Keratinocyte (primary cell): ENCODE measurements at regions not wholly inside any gene's neighbourhood (a gene's known extent, or its start where the extent isn't known, plus 50 kb on each side); places are given as distances from the start of the nearest gene placed in this dataset.

Source experiments
- DNase-seq: peaks from one replicate; pipeline ENCODE4 v3.0.0-alpha.2; 2011; ENCODE audit warnings: low read depth, missing footprints, low spot score
- FAIRE-seq: peaks from 2 replicates; lab custom pipeline; 2011; peaks lifted over from hg19 to GRCh38; lab: Jason Lieb, UNC
- H2AFZ ChIP-seq: 2 replicates; pipeline ENCODE4 v1.6.0; 2012; ENCODE audit warnings: low read length, control low read depth, inconsistent platforms; ENCODE audit not compliant: control insufficient read depth
- H3K27ac ChIP-seq: 2 replicates; pipeline ENCODE4 v1.5.1; 2011; ENCODE audit warnings: low read length; ENCODE audit not compliant: control insufficient read depth, insufficient read depth
- H3K27me3 ChIP-seq: 3 replicates; pipeline ENCODE4 v1.6.0; 2011; ENCODE audit warnings: low read length; ENCODE audit not compliant: control insufficient read depth, insufficient read depth; ENCODE audit errors: extremely low read depth
- H3K36me3 ChIP-seq, 2 experiments: 2 replicates in 1 of 2; 3 replicates in 1 of 2; pipeline ENCODE4 v1.5.1; 2011; ENCODE audit warnings: low read length in 2 of 2, mild to moderate bottlenecking in 1 of 2; ENCODE audit not compliant: control insufficient read depth in 2 of 2, insufficient read depth in 2 of 2; ENCODE audit errors: extremely low read depth in 1 of 2
- H3K4me1 ChIP-seq: 3 replicates; pipeline ENCODE4 v1.5.1; 2011; ENCODE audit warnings: low read length; ENCODE audit not compliant: control insufficient read depth, insufficient read depth; ENCODE audit errors: extremely low read depth
- H3K4me2 ChIP-seq: 3 replicates; pipeline ENCODE4 v1.6.0; 2011; ENCODE audit warnings: low read depth, low read length; ENCODE audit not compliant: control insufficient read depth, insufficient read depth; ENCODE audit errors: extremely low read depth
- H3K4me3 ChIP-seq, 3 experiments: fragments of 200-600 bp in 1 of 3; sonication (generic) in 1 of 3; 2 replicates in 2 of 3; 3 replicates in 1 of 3; pipeline ENCODE4 v1.5.1; 2011 to 2016; ENCODE audit warnings: low read length in 3 of 3, mild to moderate bottlenecking in 3 of 3, control low read depth in 2 of 3, inconsistent platforms in 1 of 3, low read depth in 1 of 3, mixed read lengths in 1 of 3, mixed run types in 1 of 3, moderate library complexity in 1 of 3; ENCODE audit not compliant: control insufficient read depth in 2 of 3, insufficient read depth in 2 of 3; ENCODE audit errors: extremely low read depth in 1 of 3
- H3K79me2 ChIP-seq: 2 replicates; pipeline ENCODE4 v1.6.0; 2012; ENCODE audit warnings: low read length; ENCODE audit not compliant: control insufficient read depth, insufficient read depth
- H3K9ac ChIP-seq: 3 replicates; pipeline ENCODE4 v1.6.0; 2011; ENCODE audit warnings: low read length; ENCODE audit not compliant: control insufficient read depth, insufficient read depth; ENCODE audit errors: extremely low read depth
- H3K9me1 ChIP-seq: 3 replicates; pipeline ENCODE4 v1.6.0; 2011; ENCODE audit warnings: low read length; ENCODE audit not compliant: control insufficient read depth, insufficient read depth; ENCODE audit errors: extremely low read depth
- H3K9me3 ChIP-seq: 2 replicates; pipeline ENCODE4 v1.5.1; 2012; ENCODE audit warnings: low read depth, low read length; ENCODE audit not compliant: control insufficient read depth
- H4K20me1 ChIP-seq: 3 replicates; pipeline ENCODE4 v1.6.0; 2011; ENCODE audit warnings: low read length; ENCODE audit not compliant: control insufficient read depth, insufficient read depth; ENCODE audit errors: extremely low read depth
- EZH2 ChIP-seq: IDR thresholded peaks from one replicate; pipeline ENCODE4 v1.6.1; 2012; ENCODE audit warnings: inconsistent platforms, mild to moderate bottlenecking, low read length, moderate library complexity
- dilution Hi-C: fragments of 300-500 bp; cut with MboI; formaldehyde crosslinking; loops from one replicate; pipeline ENCODE4 v1.7.0; 2020; ENCODE audit warnings: low sequenced_read_pairs; ENCODE audit not compliant: extremely low pct_ligation_motif_present
- TF ChIP-seq, protein P1 (sequence below), 3 experiments: IDR thresholded peaks in 1 of 3; conservative IDR thresholded peaks in 1 of 3; optimal IDR thresholded peaks in 1 of 3; 2 replicates in 2 of 3; 3 replicates in 1 of 3; pipeline versions ENCODE3 to v1.5.1; 2011; ENCODE audit warnings: low read length in 3 of 3, mild to moderate bottlenecking in 3 of 3, moderate library complexity in 2 of 3, control low read depth in 1 of 3, inconsistent platforms in 1 of 3; ENCODE audit not compliant: insufficient read depth in 2 of 3; ENCODE audit errors: extremely low read depth in 1 of 3

DNA sequence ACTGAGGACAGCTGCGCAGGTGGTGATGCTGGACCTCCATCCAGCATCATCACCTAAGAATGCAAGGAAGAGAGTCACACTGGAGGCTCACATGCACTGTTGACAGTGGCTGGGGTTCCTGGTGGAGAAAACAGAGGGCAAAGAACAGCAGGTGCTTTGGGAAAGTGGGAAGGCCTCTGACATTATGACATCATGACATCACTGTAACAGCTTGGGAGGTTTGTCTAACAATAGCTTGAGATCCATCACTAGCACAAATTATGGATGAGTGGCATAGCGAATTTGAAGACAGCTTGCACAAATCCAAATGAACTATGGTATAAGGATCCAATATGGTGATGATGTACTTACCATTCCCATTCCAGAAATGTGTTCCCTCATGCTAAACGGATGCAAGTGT is 226.5 kb upstream of the MPHOSPH6 start:
- FAIRE-seq (no peak), DNase-seq (no peak)
- no peaks in the 10 kb centered on the region for H3K9me3 ChIP-seq
- H3K27ac ChIP-seq = no peak overlapping the region
- H3K79me2 ChIP-seq = no peaks in the 10 kb centered on the region
- no peaks in the 10 kb centered on the region for H3K9me1 ChIP-seq
- peaks cover 13% of the 10 kb centered on the region for H3K27me3 ChIP-seq
- TF ChIP-seq, protein P1, sequence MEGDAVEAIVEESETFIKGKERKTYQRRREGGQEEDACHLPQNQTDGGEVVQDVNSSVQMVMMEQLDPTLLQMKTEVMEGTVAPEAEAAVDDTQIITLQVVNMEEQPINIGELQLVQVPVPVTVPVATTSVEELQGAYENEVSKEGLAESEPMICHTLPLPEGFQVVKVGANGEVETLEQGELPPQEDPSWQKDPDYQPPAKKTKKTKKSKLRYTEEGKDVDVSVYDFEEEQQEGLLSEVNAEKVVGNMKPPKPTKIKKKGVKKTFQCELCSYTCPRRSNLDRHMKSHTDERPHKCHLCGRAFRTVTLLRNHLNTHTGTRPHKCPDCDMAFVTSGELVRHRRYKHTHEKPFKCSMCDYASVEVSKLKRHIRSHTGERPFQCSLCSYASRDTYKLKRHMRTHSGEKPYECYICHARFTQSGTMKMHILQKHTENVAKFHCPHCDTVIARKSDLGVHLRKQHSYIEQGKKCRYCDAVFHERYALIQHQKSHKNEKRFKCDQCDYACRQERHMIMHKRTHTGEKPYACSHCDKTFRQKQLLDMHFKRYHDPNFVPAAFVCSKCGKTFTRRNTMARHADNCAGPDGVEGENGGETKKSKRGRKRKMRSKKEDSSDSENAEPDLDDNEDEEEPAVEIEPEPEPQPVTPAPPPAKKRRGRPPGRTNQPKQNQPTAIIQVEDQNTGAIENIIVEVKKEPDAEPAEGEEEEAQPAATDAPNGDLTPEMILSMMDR (optimal IDR thresholded peaks at IDR 0.05 in 1 of 3, IDR thresholded peaks at IDR 0.05 in 1 of 3, conservative IDR thresholded peaks at IDR 0.05 in 1 of 3; ENCODE audit: extremely low read depth in 1 of 3, insufficient read depth in 2 of 3, low read length in 3 of 3) = no peak
- TF ChIP-seq EZH2 = no peak
- H3K4me3 ChIP-seq = no peak overlapping the region
- no peak overlapping the region for H2AFZ ChIP-seq
- dilution Hi-C loops = no loop called here
- no peaks in the 10 kb centered on the region for H3K36me3 ChIP-seq
- no peaks in the 10 kb centered on the region for H4K20me1 ChIP-seq
- H3K4me1 ChIP-seq = no peaks in the 10 kb centered on the region
- no peak overlapping the region for H3K4me2 ChIP-seq
- H3K9ac ChIP-seq = no peak overlapping the region

DNA sequence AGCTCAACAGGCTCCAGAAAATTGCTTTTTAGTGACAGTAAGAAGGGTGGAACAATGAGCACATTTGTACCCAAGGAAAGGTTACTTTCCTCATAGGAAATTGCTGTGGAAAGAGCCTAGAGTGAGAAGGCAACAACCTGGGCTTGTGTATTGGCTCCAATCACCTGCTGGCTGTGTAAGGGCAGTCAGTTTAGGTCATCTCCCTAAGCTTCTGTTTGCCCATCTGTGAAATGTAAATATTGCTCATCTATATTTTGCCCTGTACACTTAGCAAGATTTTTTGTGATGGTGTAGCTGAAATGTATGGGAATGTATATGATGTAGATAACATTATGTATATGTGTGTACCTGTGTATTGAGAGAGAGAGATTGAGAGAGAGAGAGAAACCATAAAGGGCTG is 225.2 kb upstream of the MPHOSPH6 start:
- dilution Hi-C loops = no loop called here
- Histone ChIP-seq H2AFZ (no peak overlapping the region), H3K9ac (no peak overlapping the region), H3K9me1 (no peaks in the 10 kb centered on the region), H3K4me2 (no peak overlapping the region), H3K4me1 (no peaks in the 10 kb centered on the region), H3K36me3 (no peaks in the 10 kb centered on the region), H3K4me3 (no peak overlapping the region), H3K27me3 (peaks cover 18% of the 10 kb centered on the region), H3K79me2 (no peaks in the 10 kb centered on the region), H3K9me3 (no peaks in the 10 kb centered on the region), H3K27ac (no peak overlapping the region), H4K20me1 (no peaks in the 10 kb centered on the region)
- no peak for TF ChIP-seq EZH2
- TF ChIP-seq, protein P1 (optimal IDR thresholded peaks at IDR 0.05 in 1 of 3, IDR thresholded peaks at IDR 0.05 in 1 of 3, conservative IDR thresholded peaks at IDR 0.05 in 1 of 3; ENCODE audit: extremely low read depth in 1 of 3, insufficient read depth in 2 of 3, low read length in 3 of 3) = no peak
- FAIRE-seq (no peak), DNase-seq (no peak)
